ENCODE measurements at regions not wholly inside any gene's neighbourhood (a gene's known extent, or its start where the extent isn't known, plus 50 kb on each side); places are given as distances from the start of the nearest gene placed in this dataset.

- no peak for DNase-seq (ENCODE audit: low read depth, low spot score)
- no peak for FAIRE-seq
- no TSS peak for BruUV-seq (replicated peaks)
- H3K9me1 ChIP-seq (replicated peaks; ENCODE audit: control insufficient read depth, extremely low read depth, insufficient read depth, low read length), result no peaks in the 10 kb centered on the region
- TF ChIP-seq MYC (IDR thresholded peaks at IDR 0.05; ENCODE audit: low read depth, low read length), result no peak
- TF ChIP-seq FOS (IDR thresholded peaks at IDR 0.05; ENCODE audit: borderline replicate concordance, insufficient read depth, low read length), result no peak
- TF ChIP-seq EZH2 (IDR thresholded peaks at IDR 0.05; ENCODE audit: borderline replicate concordance, low read depth, low read length, severe bottlenecking), result no peak
- no peak for TF ChIP-seq GATA2 (IDR thresholded peaks at IDR 0.05; ENCODE audit: insufficient read depth, insufficient read length, low read depth, low read length)
- dilution Hi-C loops (cut with MboI; ENCODE audit: extremely low pct_ligation_motif_present, low sequenced_read_pairs) (no loop called here), intact Hi-C loops (cut with micrococcal nuclease) (no loop called here)
- H3K9me3 ChIP-seq (replicated peaks; ENCODE audit: control insufficient read depth, insufficient read depth, low read length), result no peaks in the 10 kb centered on the region
- H3K36me3 ChIP-seq (ENCODE audit: control insufficient read depth in 2 of 2, extremely low read depth in 1 of 2, insufficient read depth in 2 of 2, low read length in 2 of 2), result no peaks in the 10 kb centered on the region
- no peaks in the 10 kb centered on the region for H3K27me3 ChIP-seq (ENCODE audit: control insufficient read depth in 2 of 2, insufficient read depth in 2 of 2, low read length in 2 of 2)
- no peak overlapping the region for H3K9ac ChIP-seq (replicated peaks; ENCODE audit: extremely low read depth, insufficient read depth, low read length)
- no peaks in the 10 kb centered on the region for H3K79me2 ChIP-seq (ENCODE audit: control insufficient read depth, insufficient read depth, low read length)
- no peaks in the 10 kb centered on the region for H4K20me1 ChIP-seq (replicated peaks; ENCODE audit: control insufficient read depth, extremely low read depth, insufficient read depth, low read length)
- ChIA-PET POLR2A (no interaction called here), CTCF (no interaction called here)
- H3K4me3 ChIP-seq (replicated peaks in 1 of 3; ENCODE audit: insufficient read depth in 1 of 3, low read depth in 1 of 3, low read length in 3 of 3), result no peak overlapping the region
- H2AFZ ChIP-seq (ENCODE audit: low read depth, low read length), result no peak overlapping the region
- no peaks in the 10 kb centered on the region for H3K4me1 ChIP-seq (ENCODE audit: control insufficient read depth, extremely low read depth, insufficient read depth, low read length)
- no peak overlapping the region for H3K4me2 ChIP-seq (ENCODE audit: insufficient read depth, low read length)
- H3K27ac ChIP-seq (ENCODE audit: insufficient read depth, low read depth, low read length), result no peak overlapping the region
These were observed 349.3 kb upstream of the SLC14A2 start for GRCh38 chr18:45266023-45266422.

DNA sequence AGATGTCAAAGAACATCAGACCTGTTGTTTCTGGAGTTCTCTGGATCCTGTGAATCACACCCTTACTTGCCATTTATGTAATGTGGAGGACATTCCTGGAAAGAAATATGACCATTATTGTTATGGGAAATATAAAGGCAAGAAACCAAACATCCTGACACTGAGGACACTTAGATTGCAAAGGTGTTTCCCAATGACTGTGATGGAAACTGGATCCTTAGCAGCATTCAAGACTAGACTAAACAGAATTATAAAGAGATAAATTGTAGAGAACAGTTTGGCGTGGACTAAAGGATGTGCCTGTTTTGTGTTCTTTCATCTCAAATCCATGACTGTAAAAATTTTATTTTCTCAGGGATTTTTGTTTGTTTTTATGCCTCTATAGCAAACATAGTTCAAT lies 347.7 kb upstream of the SLC14A2 start:
- intact Hi-C loops (cut with micrococcal nuclease) (no loop called here), dilution Hi-C loops (cut with MboI; ENCODE audit: extremely low pct_ligation_motif_present, low sequenced_read_pairs) (no loop called here)
- H3K9me3 ChIP-seq (replicated peaks; ENCODE audit: control insufficient read depth, insufficient read depth, low read length), result no peaks in the 10 kb centered on the region
- H3K27me3 ChIP-seq (ENCODE audit: control insufficient read depth in 2 of 2, insufficient read depth in 2 of 2, low read length in 2 of 2), result no peaks in the 10 kb centered on the region
- no TSS peak for BruUV-seq (replicated peaks)
- H3K4me3 ChIP-seq (replicated peaks in 1 of 3; ENCODE audit: insufficient read depth in 1 of 3, low read depth in 1 of 3, low read length in 3 of 3), result no peak overlapping the region
- H3K27ac ChIP-seq (ENCODE audit: insufficient read depth, low read depth, low read length), result no peak overlapping the region
- FAIRE-seq, result no peak
- POLR2A ChIA-PET, result no interaction called here
- no peak overlapping the region for H3K4me2 ChIP-seq (ENCODE audit: insufficient read depth, low read length)
- H3K9ac ChIP-seq (replicated peaks; ENCODE audit: extremely low read depth, insufficient read depth, low read length), result no peak overlapping the region
- no peaks in the 10 kb centered on the region for H3K9me1 ChIP-seq (replicated peaks; ENCODE audit: control insufficient read depth, extremely low read depth, insufficient read depth, low read length)
- no peaks in the 10 kb centered on the region for H3K36me3 ChIP-seq (ENCODE audit: control insufficient read depth in 2 of 2, extremely low read depth in 1 of 2, insufficient read depth in 2 of 2, low read length in 2 of 2)
- DNase-seq (ENCODE audit: low read depth, low spot score), result no peak
- no peak overlapping the region for H2AFZ ChIP-seq (ENCODE audit: low read depth, low read length)
- CTCF ChIA-PET, result no interaction called here
- H3K4me1 ChIP-seq (ENCODE audit: control insufficient read depth, extremely low read depth, insufficient read depth, low read length), result no peaks in the 10 kb centered on the region
- TF ChIP-seq EZH2 (IDR thresholded peaks at IDR 0.05; ENCODE audit: borderline replicate concordance, low read depth, low read length, severe bottlenecking) (no peak), GATA2 (IDR thresholded peaks at IDR 0.05; ENCODE audit: insufficient read depth, insufficient read length, low read depth, low read length) (no peak)
- no peaks in the 10 kb centered on the region for H4K20me1 ChIP-seq (replicated peaks; ENCODE audit: control insufficient read depth, extremely low read depth, insufficient read depth, low read length)
- no peaks in the 10 kb centered on the region for H3K79me2 ChIP-seq (ENCODE audit: control insufficient read depth, insufficient read depth, low read length)

All from endothelial cell of umbilical vein (primary cell).